Hepatocyte (in vitro differentiated cells): ENCODE measurements at regions not wholly inside any gene's neighbourhood (a gene's known extent, or its start where the extent isn't known, plus 50 kb on each side); places are given as distances from the start of the nearest gene placed in this dataset.

Experiments
- DNase-seq: peaks from one replicate; pipeline ENCODE4 v3.0.0-alpha.2; 2016; ENCODE audit warnings: low spot score
- H2AFZ ChIP-seq: fragments of 200-600 bp; sonication (generic); 2 replicates; pipeline ENCODE4 v1.6.0; 2016; ENCODE audit warnings: antibody characterized with exemption, mild to moderate bottlenecking
- H3K27ac ChIP-seq: fragments of 200-600 bp; sonication (generic); 2 replicates; pipeline ENCODE4 v1.5.1; 2016; ENCODE audit warnings: mild to moderate bottlenecking
- H3K27me3 ChIP-seq: fragments of 200-600 bp; sonication (generic); 2 replicates; pipeline ENCODE4 v1.6.1; 2016
- H3K36me3 ChIP-seq: fragments of 200-600 bp; sonication (generic); replicated peaks from 2 replicates; pipeline ENCODE4 v1.5.1; 2016; ENCODE audit warnings: low read depth; ENCODE audit not compliant: insufficient read depth
- H3K4me1 ChIP-seq: fragments of 200-600 bp; sonication (generic); 2 replicates; pipeline ENCODE4 v1.5.1; 2016; ENCODE audit warnings: mild to moderate bottlenecking, moderate library complexity; ENCODE audit not compliant: insufficient read depth
- H3K4me2 ChIP-seq: fragments of 200-600 bp; sonication (generic); 2 replicates; pipeline ENCODE4 v1.6.0; 2016
- H3K4me3 ChIP-seq: fragments of 200-600 bp; sonication (generic); 2 replicates; pipeline ENCODE4 v1.5.1; 2016; ENCODE audit warnings: mild to moderate bottlenecking
- H3K79me2 ChIP-seq: fragments of 200-600 bp; sonication (generic); 2 replicates; pipeline ENCODE4 v1.6.0; 2017; ENCODE audit warnings: mild to moderate bottlenecking
- H3K9me2 ChIP-seq: fragments of 200-600 bp; sonication (generic); replicated peaks from 2 replicates; pipeline ENCODE4 v1.6.0; 2017; ENCODE audit warnings: mild to moderate bottlenecking; ENCODE audit not compliant: insufficient read depth
- H3K9me3 ChIP-seq: fragments of 200-600 bp; sonication (generic); 2 replicates; pipeline ENCODE4 v1.5.1; 2016; ENCODE audit warnings: low read depth, mild to moderate bottlenecking
- H4K20me1 ChIP-seq: fragments of 200-600 bp; sonication (generic); 2 replicates; pipeline ENCODE4 v1.6.0; 2016; ENCODE audit warnings: mild to moderate bottlenecking; ENCODE audit not compliant: insufficient read depth, poor library complexity, severe bottlenecking
- CTCF ChIP-seq: fragments of 200-600 bp; sonication (generic); IDR thresholded peaks from 2 replicates; pipeline ENCODE4 v1.5.1; 2016; ENCODE audit warnings: antibody characterized with exemption, mild to moderate bottlenecking; ENCODE audit not compliant: poor library complexity
- EZH2 ChIP-seq: fragments of 200-600 bp; sonication (generic); IDR thresholded peaks from 2 replicates; pipeline ENCODE4 v1.6.1; 2016; ENCODE audit warnings: antibody characterized with exemption, mild to moderate bottlenecking, borderline replicate concordance
- EZH2phosphoT487 ChIP-seq: fragments of 200-600 bp; sonication (generic); IDR thresholded peaks from one replicate; pipeline ENCODE4 v1.6.1; 2018; ENCODE audit warnings: antibody characterized with exemption, mild to moderate bottlenecking, low read depth, moderate library complexity; ENCODE audit not compliant: unreplicated experiment, severe bottlenecking
- WGBS: methylation state at CpG from one replicate; pipeline ENCODE4 v1.1.6; 2016; ENCODE audit warnings: low lambda C conversion rate; ENCODE audit errors: missing lambda C conversion rate; 5-methylcytosine and 5-hydroxymethylcytosine counted together

- H3K4me2 ChIP-seq: no peak overlapping the region
- H3K4me1 ChIP-seq: peaks cover 5% of the 10 kb centered on the region
- H3K4me3 ChIP-seq: no peak overlapping the region
- H3K36me3 ChIP-seq: no peaks in the 10 kb centered on the region
- DNase-seq: no peak
- H2AFZ ChIP-seq: no peak overlapping the region
- no peaks in the 10 kb centered on the region for H4K20me1 ChIP-seq
- H3K27me3 ChIP-seq: no peaks in the 10 kb centered on the region
- H3K9me3 ChIP-seq: no peaks in the 10 kb centered on the region
- H3K9me2 ChIP-seq: no peaks in the 10 kb centered on the region
- peak overlapping the region; percentile 88 for H3K27ac ChIP-seq
- TF ChIP-seq EZH2phosphoT487 (no peak), EZH2 (no peak), CTCF (no peak)
- 69% methylated on average over 2 of the region's 2 CpGs for WGBS
- no peaks in the 10 kb centered on the region for H3K79me2 ChIP-seq
These were observed 145.9 kb upstream of the LIPC start for GRCh38 chr15:58285921-58286278.

DNA sequence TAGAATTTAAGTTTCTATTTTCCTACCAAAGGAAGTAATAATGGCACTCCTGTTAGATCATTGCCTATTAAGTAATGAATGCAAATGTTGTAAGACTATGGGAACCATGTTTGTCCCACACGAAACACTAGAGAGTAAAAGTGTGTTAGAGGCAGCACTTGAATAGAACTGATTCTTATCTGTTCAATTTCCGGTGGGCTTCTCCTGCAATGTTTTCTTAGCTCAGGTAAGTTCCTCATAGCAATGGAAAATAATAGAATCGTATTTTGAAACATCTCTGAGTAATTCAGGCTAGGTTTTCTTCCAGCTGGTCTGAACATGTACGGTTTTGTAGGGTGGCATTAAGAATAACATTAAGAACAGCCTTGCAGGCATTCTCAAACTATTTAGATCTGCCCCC, 145.3 kb upstream of the LIPC start:
- no peak overlapping the region for H2AFZ ChIP-seq
- WGBS: 76% methylated on average over 4 of the region's 4 CpGs
- peak overlapping the region; percentile 88 for H3K27ac ChIP-seq

DNA sequence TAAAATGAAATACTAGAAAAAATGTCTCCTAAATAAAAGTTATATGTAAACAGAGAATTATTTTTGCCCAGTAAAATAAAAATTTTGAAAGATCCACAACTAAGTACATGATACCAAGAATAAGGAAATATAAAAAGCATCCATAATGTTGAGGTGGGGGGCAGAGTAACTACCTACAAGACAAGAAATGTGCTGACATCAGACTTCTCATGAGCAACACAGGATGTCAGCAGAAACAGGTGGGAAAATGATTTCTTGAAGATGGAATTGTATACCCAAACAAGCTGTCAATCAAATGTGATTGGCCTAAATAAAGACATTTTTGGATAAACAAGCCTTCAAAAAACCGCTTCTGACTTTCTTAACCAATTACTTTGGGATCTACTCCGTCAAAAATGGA, 143.9 kb upstream of the LIPC start:
- 93% methylated on average over 2 of the region's 2 CpGs for WGBS
- Histone ChIP-seq H4K20me1 (no peaks in the 10 kb centered on the region), H3K4me3 (no peak overlapping the region), H3K27ac (no peak overlapping the region), H3K9me3 (no peaks in the 10 kb centered on the region), H3K79me2 (no peaks in the 10 kb centered on the region), H3K9me2 (no peaks in the 10 kb centered on the region), H3K4me1 (no peaks in the 10 kb centered on the region), H3K36me3 (no peaks in the 10 kb centered on the region), H3K4me2 (no peak overlapping the region), H2AFZ (no peak overlapping the region), H3K27me3 (no peaks in the 10 kb centered on the region)
- TF ChIP-seq EZH2 (no peak), CTCF (no peak), EZH2phosphoT487 (no peak)
- no peak for DNase-seq

More for the DNA sequence above, 145.3 kb upstream of the LIPC start:
- Histone ChIP-seq H3K4me1 (peaks cover 5% of the 10 kb centered on the region), H3K27me3 (no peaks in the 10 kb centered on the region), H3K79me2 (no peaks in the 10 kb centered on the region), H3K4me2 (no peak overlapping the region), H3K4me3 (no peak overlapping the region), H3K9me2 (no peaks in the 10 kb centered on the region), H3K36me3 (no peaks in the 10 kb centered on the region), H4K20me1 (no peaks in the 10 kb centered on the region), H3K9me3 (no peaks in the 10 kb centered on the region)
- no peak for TF ChIP-seq EZH2
- TF ChIP-seq EZH2phosphoT487: no peak
- TF ChIP-seq CTCF: no peak
- no peak for DNase-seq

DNA sequence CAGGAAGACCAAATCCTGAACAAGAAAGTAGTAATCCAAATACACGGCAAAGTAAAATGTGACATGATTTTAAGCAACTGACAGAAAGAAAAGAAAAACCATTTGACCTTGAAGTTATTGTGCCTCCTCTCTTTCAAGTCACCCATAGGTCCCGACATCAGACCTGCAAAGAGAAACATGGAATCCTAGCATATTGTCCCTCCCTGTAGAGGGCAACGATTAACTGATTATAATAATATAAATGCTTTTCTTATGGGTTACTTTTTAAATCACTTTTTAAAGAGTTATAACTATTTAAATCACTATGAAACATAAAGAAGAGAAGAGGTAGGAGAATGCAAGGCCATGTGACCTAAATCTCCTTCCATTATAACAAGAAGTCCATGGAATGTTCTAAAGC, 143.2 kb upstream of the LIPC start:
- Histone ChIP-seq H3K4me1 (peaks cover 4% of the 10 kb centered on the region), H3K4me2 (no peak overlapping the region), H3K9me3 (no peaks in the 10 kb centered on the region), H3K9me2 (no peaks in the 10 kb centered on the region), H3K27me3 (no peaks in the 10 kb centered on the region), H4K20me1 (no peaks in the 10 kb centered on the region), H3K4me3 (no peak overlapping the region), H3K79me2 (no peaks in the 10 kb centered on the region), H3K27ac (no peak overlapping the region), H3K36me3 (no peaks in the 10 kb centered on the region), H2AFZ (no peak overlapping the region)
- 91% methylated on average over 3 of the region's 3 CpGs for WGBS
- DNase-seq: no peak
- no peak for TF ChIP-seq EZH2
- no peak for TF ChIP-seq CTCF
- TF ChIP-seq EZH2phosphoT487: no peak
